BLaER1 treated with 17β-estradiol and CSF1 and Interleukin-3, amounts not matched to agents 10 nM and 100 nM (cell line): ENCODE measurements at regions not wholly inside any gene's neighbourhood (a gene's known extent, or its start where the extent isn't known, plus 50 kb on each side); places are given as distances from the start of the nearest gene placed in this dataset.

Experiments
- H3K27ac ChIP-seq, 11 experiments: shearing (Covaris generic); formaldehyde crosslinking; 2 replicates each; pipeline ENCODE4 v1.8.1; 2022
- H3K27me3 ChIP-seq, 11 experiments: shearing (Covaris generic); formaldehyde crosslinking; 2 replicates each; pipeline ENCODE4 v1.8.1; 2022
- H3K36me3 ChIP-seq, 11 experiments: shearing (Covaris generic); formaldehyde crosslinking; 2 replicates each; pipeline ENCODE4 v1.8.1; 2022
- H3K4me1 ChIP-seq, 10 experiments: shearing (Covaris generic); formaldehyde crosslinking; 2 replicates each; pipeline ENCODE4 v1.8.1; 2022
- H3K4me2 ChIP-seq, 11 experiments: shearing (Covaris generic); formaldehyde crosslinking; 2 replicates each; pipeline ENCODE4 v1.8.1; 2022
- H3K4me3 ChIP-seq, 10 experiments: shearing (Covaris generic); formaldehyde crosslinking; 2 replicates each; pipeline ENCODE4 v1.8.1; 2022
- H3K9ac ChIP-seq, 11 experiments: shearing (Covaris generic); formaldehyde crosslinking; 2 replicates each; pipeline ENCODE4 v1.8.1; 2022
- H3K9me3 ChIP-seq, 11 experiments: shearing (Covaris generic); formaldehyde crosslinking; replicated peaks in 1 of 11; 2 replicates each; pipeline ENCODE4 v1.8.1; 2022
- H4K20me1 ChIP-seq, 11 experiments: shearing (Covaris generic); formaldehyde crosslinking; 2 replicates each; pipeline ENCODE4 v1.8.1; 2022
- Cebpa-rat ChIP-seq, 11 experiments: shearing (Covaris generic); IDR thresholded peaks; 2 replicates each; pipeline ENCODE4 v1.8.1; 2022

GRCh38 chr1:36651176-36651910, 168.6 kb upstream of the CSF3R start:
- H3K4me1 ChIP-seq = peaks cover 23 to 77% (median 53%) of the 10 kb centered on the region in 10 experiments
- TF ChIP-seq Cebpa-rat (IDR thresholded peaks at IDR 0.05) = no peak
- H3K9ac ChIP-seq = no peak overlapping the region
- H4K20me1 ChIP-seq = peaks cover 0 to 3% (median 0%) of the 10 kb centered on the region in 11 experiments; a peak in 1 of 22 replicates
- no peaks in the 10 kb centered on the region for H3K36me3 ChIP-seq
- H3K4me3 ChIP-seq = no peak overlapping the region
- H3K9me3 ChIP-seq = no peaks in the 10 kb centered on the region
- peak overlapping the region in 3 of 11 experiments; percentile 72 to 73 (median 73); a peak in 2 of 22 replicates for H3K4me2 ChIP-seq
- no peaks in the 10 kb centered on the region for H3K27me3 ChIP-seq
- no peak overlapping the region for H3K27ac ChIP-seq

- Histone ChIP-seq H3K36me3 (no peaks in the 10 kb centered on the region), H4K20me1 (peaks cover 0 to 3% (median 0%) of the 10 kb centered on the region in 11 experiments; a peak in 1 of 22 replicates), H3K4me1 (peaks cover 15 to 68% (median 45%) of the 10 kb centered on the region in 10 experiments), H3K4me3 (no peak overlapping the region), H3K27ac (no peak overlapping the region), H3K27me3 (no peaks in the 10 kb centered on the region), H3K9me3 (no peaks in the 10 kb centered on the region), H3K4me2 (peak overlapping the region in 1 of 11 experiments; percentile 73; a peak in 2 of 22 replicates), H3K9ac (no peak overlapping the region)
- no peak for TF ChIP-seq Cebpa-rat (IDR thresholded peaks at IDR 0.05)
These were observed 167.7 kb upstream of the CSF3R start for GRCh38 chr1:36650200-36651065.

GRCh38 chr1:36645867-36646266, 163.2 kb upstream of the CSF3R start:
- no peak overlapping the region for H3K9ac ChIP-seq
- peaks cover 0 to 36% (median 28%) of the 10 kb centered on the region in 10 experiments; a peak in 17 of 20 replicates for H3K4me1 ChIP-seq
- no peaks in the 10 kb centered on the region for H3K27me3 ChIP-seq
- H3K27ac ChIP-seq = no peak overlapping the region
- no peaks in the 10 kb centered on the region for H3K9me3 ChIP-seq
- no peak overlapping the region for H3K4me3 ChIP-seq
- H3K4me2 ChIP-seq = no peak overlapping the region
- H3K36me3 ChIP-seq = no peaks in the 10 kb centered on the region
- H4K20me1 ChIP-seq = no peaks in the 10 kb centered on the region; a peak in 1 of 22 replicates
- TF ChIP-seq Cebpa-rat (IDR thresholded peaks at IDR 0.05) = no peak

- no peak overlapping the region for H3K27ac ChIP-seq
- no peaks in the 10 kb centered on the region; a peak in 1 of 22 replicates for H4K20me1 ChIP-seq
- H3K36me3 ChIP-seq = no peaks in the 10 kb centered on the region
- TF ChIP-seq Cebpa-rat (IDR thresholded peaks at IDR 0.05) = no peak
- no peaks in the 10 kb centered on the region for H3K27me3 ChIP-seq
- H3K9me3 ChIP-seq = no peaks in the 10 kb centered on the region
- H3K4me2 ChIP-seq = peak overlapping the region in 1 of 11 experiments; percentile 52; a peak in 1 of 22 replicates
- no peak overlapping the region for H3K9ac ChIP-seq
- no peak overlapping the region for H3K4me3 ChIP-seq
- H3K4me1 ChIP-seq = peaks cover 0 to 31% (median 28%) of the 10 kb centered on the region in 10 experiments; a peak in 17 of 20 replicates
These were observed 161.8 kb upstream of the CSF3R start for GRCh38 chr1:36644556-36644955.

GRCh38 chr1:36643371-36644270, 160.9 kb upstream of the CSF3R start:
- Histone ChIP-seq H3K9ac (no peak overlapping the region), H3K4me2 (peak overlapping the region in 9 of 11 experiments; percentile 40 to 66 (median 48); a peak in 17 of 22 replicates), H3K27ac (no peak overlapping the region), H3K4me1 (peaks cover 0 to 26% (median 25%) of the 10 kb centered on the region in 10 experiments; a peak in 17 of 20 replicates), H3K36me3 (no peaks in the 10 kb centered on the region), H4K20me1 (no peaks in the 10 kb centered on the region; a peak in 1 of 22 replicates), H3K9me3 (no peaks in the 10 kb centered on the region), H3K4me3 (no peak overlapping the region), H3K27me3 (no peaks in the 10 kb centered on the region)
- no peak for TF ChIP-seq Cebpa-rat (IDR thresholded peaks at IDR 0.05)

- H3K9me3 ChIP-seq = no peaks in the 10 kb centered on the region
- H3K4me1 ChIP-seq = peaks cover 0 to 18% (median 17%) of the 10 kb centered on the region in 10 experiments; a peak in 16 of 20 replicates
- no peak overlapping the region for H3K27ac ChIP-seq
- H3K27me3 ChIP-seq = no peaks in the 10 kb centered on the region
- H3K9ac ChIP-seq = no peak overlapping the region
- peak overlapping the region in 4 of 11 experiments; percentile 40 to 66 (median 53); a peak in 3 of 22 replicates for H3K4me2 ChIP-seq
- no peaks in the 10 kb centered on the region; a peak in 1 of 22 replicates for H4K20me1 ChIP-seq
- no peaks in the 10 kb centered on the region for H3K36me3 ChIP-seq
- H3K4me3 ChIP-seq = no peak overlapping the region
- TF ChIP-seq Cebpa-rat (IDR thresholded peaks at IDR 0.05) = no peak
These were observed 160.1 kb upstream of the CSF3R start for GRCh38 chr1:36642802-36643201.

GRCh38 chr1:36641776-36642175, 159.1 kb upstream of the CSF3R start:
- H3K9me3 ChIP-seq = no peaks in the 10 kb centered on the region
- no peak overlapping the region for H3K9ac ChIP-seq
- H3K36me3 ChIP-seq = no peaks in the 10 kb centered on the region
- H3K27me3 ChIP-seq = no peaks in the 10 kb centered on the region
- no peak overlapping the region for H3K27ac ChIP-seq
- H3K4me1 ChIP-seq = peaks cover 0 to 14% (median 12%) of the 10 kb centered on the region in 10 experiments; a peak in 16 of 20 replicates
- no peaks in the 10 kb centered on the region for H4K20me1 ChIP-seq
- H3K4me3 ChIP-seq = no peak overlapping the region
- H3K4me2 ChIP-seq = no peak overlapping the region
- no peak for TF ChIP-seq Cebpa-rat (IDR thresholded peaks at IDR 0.05)

- H3K27ac ChIP-seq = no peak overlapping the region
- no peaks in the 10 kb centered on the region for H3K9me3 ChIP-seq
- TF ChIP-seq Cebpa-rat (IDR thresholded peaks at IDR 0.05) = no peak
- H3K4me3 ChIP-seq = no peak overlapping the region
- H3K27me3 ChIP-seq = no peaks in the 10 kb centered on the region
- no peak overlapping the region for H3K4me2 ChIP-seq
- H3K9ac ChIP-seq = no peak overlapping the region
- H3K4me1 ChIP-seq = peaks cover 0 to 14% (median 12%) of the 10 kb centered on the region in 10 experiments; a peak in 16 of 20 replicates
- H3K36me3 ChIP-seq = no peaks in the 10 kb centered on the region
- no peaks in the 10 kb centered on the region for H4K20me1 ChIP-seq
These were observed 156.7 kb upstream of the CSF3R start for GRCh38 chr1:36639461-36639860.
